HepG2 (cell line): ENCODE measurements at regions not wholly inside any gene's neighbourhood (a gene's known extent, or its start where the extent isn't known, plus 50 kb on each side); places are given as distances from the start of the nearest gene placed in this dataset.

Experiments
- ETV6 ChIP-seq: sonication (generic); formaldehyde crosslinking; conservative IDR thresholded peaks from 2 replicates; pipeline ENCODE4 v1.4.0; 2020; ENCODE audit warnings: missing genetic modification reagents
- ISX ChIP-seq: sonication (generic); formaldehyde crosslinking; conservative IDR thresholded peaks from 2 replicates; pipeline ENCODE4 v1.5.0; 2020; ENCODE audit warnings: missing genetic modification reagents
- NFAT5 ChIP-seq: sonication (generic); formaldehyde crosslinking; IDR thresholded peaks from 2 replicates; pipeline ENCODE4 v1.4.0; 2020; ENCODE audit warnings: missing genetic modification reagents
- ONECUT2 ChIP-seq: sonication (generic); formaldehyde crosslinking; IDR thresholded peaks from 2 replicates; pipeline ENCODE4 v1.4.0; 2020; ENCODE audit warnings: missing genetic modification reagents
- RAD51 ChIP-seq: fragments of 450-650 bp; IDR thresholded peaks from 2 replicates; pipeline ENCODE4 v1.6.1; 2016; ENCODE audit warnings: borderline replicate concordance
- SIN3B ChIP-seq: fragments of 150-350 bp; IDR thresholded peaks from 2 replicates; pipeline ENCODE4 v1.6.1; 2014; ENCODE audit warnings: low read length
- SYNCRIP ChIP-seq: fragments of 200-400 bp; formaldehyde crosslinking; IDR thresholded peaks from 2 replicates; pipeline ENCODE4 v1.6.1; 2018; ENCODE audit warnings: mild to moderate bottlenecking, low read depth, low read length; ENCODE audit not compliant: insufficient read depth
- TIGD3 ChIP-seq: sonication (generic); formaldehyde crosslinking; IDR thresholded peaks from 2 replicates; pipeline ENCODE4 v1.5.1; 2020; ENCODE audit warnings: mild to moderate bottlenecking, missing genetic modification reagents, borderline replicate concordance
- TSC22D2 ChIP-seq: sonication (generic); formaldehyde crosslinking; IDR thresholded peaks from 2 replicates; pipeline ENCODE4 v1.5.1; 2020; ENCODE audit warnings: missing genetic modification reagents, mild to moderate bottlenecking, borderline replicate concordance
- ZBTB40 ChIP-seq, 2 experiments: fragments of 450-650 bp in 1 of 2; sonication (generic) in 1 of 2; formaldehyde crosslinking in 1 of 2; IDR thresholded peaks; 2 replicates each; pipeline versions ENCODE4 v1.6.1 to v1.8.0; 2016 to 2022; ENCODE audit warnings: antibody characterized with exemption in 1 of 2, mild to moderate bottlenecking in 1 of 2, missing genetic modification reagents in 1 of 2
- ZNF207 ChIP-seq: fragments of 450-650 bp; IDR thresholded peaks from 2 replicates; pipeline ENCODE4 v1.6.1; 2016; ENCODE audit warnings: antibody characterized with exemption, borderline replicate concordance
- ZNF335 ChIP-seq: sonication (generic); formaldehyde crosslinking; IDR thresholded peaks from 2 replicates; pipeline ENCODE4 v1.4.0; 2020; ENCODE audit warnings: missing genetic modification reagents
- ZNF337 ChIP-seq: sonication (generic); formaldehyde crosslinking; IDR thresholded peaks from 2 replicates; pipeline ENCODE4 v1.5.1; 2020; ENCODE audit warnings: missing genetic modification reagents, low read depth, mild to moderate bottlenecking, borderline replicate concordance
- ZNF792 ChIP-seq: IDR thresholded peaks from 2 replicates; pipeline ENCODE4 v1.6.1; 2016

- TF ChIP-seq ISX (CRISPR knock-in tag): 0 out of 2 replicates have a peak, but pooled peaks have one; percentile 34
- peak; percentile 76 for TF ChIP-seq ONECUT2 (CRISPR knock-in tag)
- no peak for TF ChIP-seq ZBTB40 (IDR thresholded peaks at IDR 0.05)
- peak; percentile 38; the same call in 1 of the 2 replicates for TF ChIP-seq ZBTB40 (CRISPR knock-in tag; IDR thresholded peaks at IDR 0.05)
- TF ChIP-seq RAD51: no peak
- peak; percentile 70; the same call in 1 of the 2 replicates for TF ChIP-seq ZNF337 (CRISPR knock-in tag)
- TF ChIP-seq SYNCRIP: no peak
- TF ChIP-seq ZNF207: no peak
- TF ChIP-seq ZNF792 (CRISPR knock-in tag): peak; percentile 98
- peak; percentile 96 for TF ChIP-seq ETV6
- peak; percentile 64; the same call in 1 of the 2 replicates for TF ChIP-seq TIGD3 (CRISPR knock-in tag)
- no peak for TF ChIP-seq SIN3B
- TF ChIP-seq TSC22D2 (CRISPR knock-in tag): peak; percentile 99
- TF ChIP-seq NFAT5 (CRISPR knock-in tag): peak; percentile 91
- peak; percentile 96 for TF ChIP-seq ZNF335 (CRISPR knock-in tag)
Observed at GRCh38 chr3:67113802-67114407, 115.8 kb downstream of the KBTBD8 start (continued).
